OCI-LY1 (cell line): ENCODE measurements at regions not wholly inside any gene's neighbourhood (a gene's known extent, or its start where the extent isn't known, plus 50 kb on each side); places are given as distances from the start of the nearest gene placed in this dataset.

ENCODE experiments used
- EZH2 ChIP-seq: fragments of 200-600 bp; sonication (generic), shearing (Covaris generic); IDR thresholded peaks from 2 replicates; pipeline ENCODE4 v1.8.0; 2017; ENCODE audit warnings: borderline replicate concordance, mixed run types, mild to moderate bottlenecking, antibody characterized with exemption, low read length, moderate library complexity, mixed read lengths
- TF ChIP-seq, protein P1 (sequence below): fragments of 200-600 bp; sonication (generic), shearing (Covaris generic); IDR thresholded peaks from 2 replicates; pipeline ENCODE4 v1.5.1; 2017; ENCODE audit warnings: mild to moderate bottlenecking, antibody characterized with exemption, low read length, moderate library complexity, mixed read lengths

DNA sequence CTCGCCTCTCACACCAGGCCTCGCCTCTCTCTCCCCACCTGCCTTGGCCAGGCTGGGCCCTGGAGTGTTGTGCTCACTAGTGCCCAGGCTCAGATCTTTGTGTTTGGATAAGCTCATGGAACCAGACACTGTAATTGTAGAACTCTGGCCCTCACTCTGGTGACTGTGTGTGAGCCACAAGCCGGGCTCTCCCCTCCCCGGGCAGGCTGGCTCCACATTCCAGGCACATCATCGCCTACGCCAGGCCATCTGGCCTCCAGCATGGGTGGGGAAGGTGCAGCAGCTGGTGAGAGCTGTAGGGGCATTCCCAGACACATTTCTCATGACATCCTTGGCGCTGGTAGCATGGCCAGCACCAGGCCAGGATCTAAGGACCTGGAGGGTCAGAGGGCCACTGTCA is 202.3 kb downstream of the RAB11FIP4 start:
- TF ChIP-seq, protein P1, sequence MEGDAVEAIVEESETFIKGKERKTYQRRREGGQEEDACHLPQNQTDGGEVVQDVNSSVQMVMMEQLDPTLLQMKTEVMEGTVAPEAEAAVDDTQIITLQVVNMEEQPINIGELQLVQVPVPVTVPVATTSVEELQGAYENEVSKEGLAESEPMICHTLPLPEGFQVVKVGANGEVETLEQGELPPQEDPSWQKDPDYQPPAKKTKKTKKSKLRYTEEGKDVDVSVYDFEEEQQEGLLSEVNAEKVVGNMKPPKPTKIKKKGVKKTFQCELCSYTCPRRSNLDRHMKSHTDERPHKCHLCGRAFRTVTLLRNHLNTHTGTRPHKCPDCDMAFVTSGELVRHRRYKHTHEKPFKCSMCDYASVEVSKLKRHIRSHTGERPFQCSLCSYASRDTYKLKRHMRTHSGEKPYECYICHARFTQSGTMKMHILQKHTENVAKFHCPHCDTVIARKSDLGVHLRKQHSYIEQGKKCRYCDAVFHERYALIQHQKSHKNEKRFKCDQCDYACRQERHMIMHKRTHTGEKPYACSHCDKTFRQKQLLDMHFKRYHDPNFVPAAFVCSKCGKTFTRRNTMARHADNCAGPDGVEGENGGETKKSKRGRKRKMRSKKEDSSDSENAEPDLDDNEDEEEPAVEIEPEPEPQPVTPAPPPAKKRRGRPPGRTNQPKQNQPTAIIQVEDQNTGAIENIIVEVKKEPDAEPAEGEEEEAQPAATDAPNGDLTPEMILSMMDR: no peak
- TF ChIP-seq EZH2: no peak
